ENCODE measurements at regions not wholly inside any gene's neighbourhood (a gene's known extent, or its start where the extent isn't known, plus 50 kb on each side); places are given as distances from the start of the nearest gene placed in this dataset.

- TF ChIP-seq POLR2A (IDR thresholded peaks at IDR 0.05) (no peak), CTCF (IDR thresholded peaks at IDR 0.05) (no peak), EP300 (IDR thresholded peaks at IDR 0.05) (no peak), POLR2AphosphoS5 (IDR thresholded peaks at IDR 0.05) (no peak)
Observed at GRCh38 chr4:175330236-175330635, 412.1 kb downstream of the ADAM29 start.

Data from upper lobe of left lung (tissue), 4 donors.